ELR (cell line): ENCODE measurements at regions not wholly inside any gene's neighbourhood (a gene's known extent, or its start where the extent isn't known, plus 50 kb on each side); places are given as distances from the start of the nearest gene placed in this dataset.

ENCODE experiments used
- DNase-seq: peaks from one replicate; pipeline ENCODE4 v3.0.0-alpha.2; 2015; ENCODE audit warnings: low read depth

- DNase-seq, result no peak
These were observed 92.6 kb downstream of the EMP1 start for GRCh38 chr12:13288937-13289652.

DNA sequence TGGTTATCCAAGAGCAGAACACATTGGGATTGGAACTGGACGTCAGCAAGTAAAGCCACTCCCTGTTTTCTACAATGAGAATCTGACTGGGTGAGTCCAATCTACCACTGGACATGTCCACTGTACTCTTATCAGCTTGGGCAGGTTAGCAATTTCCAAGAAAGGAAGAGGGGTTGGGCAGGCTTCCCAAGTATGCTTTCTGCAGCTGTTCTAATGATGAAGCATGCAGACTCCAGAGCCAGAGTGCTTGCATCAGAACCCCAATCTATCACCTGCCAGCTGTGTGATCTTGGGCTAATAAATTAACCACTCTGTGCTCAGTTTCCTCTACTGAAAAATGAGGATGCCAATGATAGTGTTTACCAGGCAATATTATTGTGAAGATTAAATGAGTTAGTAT lies 92.0 kb downstream of the EMP1 start:
- no peak for DNase-seq

DNA sequence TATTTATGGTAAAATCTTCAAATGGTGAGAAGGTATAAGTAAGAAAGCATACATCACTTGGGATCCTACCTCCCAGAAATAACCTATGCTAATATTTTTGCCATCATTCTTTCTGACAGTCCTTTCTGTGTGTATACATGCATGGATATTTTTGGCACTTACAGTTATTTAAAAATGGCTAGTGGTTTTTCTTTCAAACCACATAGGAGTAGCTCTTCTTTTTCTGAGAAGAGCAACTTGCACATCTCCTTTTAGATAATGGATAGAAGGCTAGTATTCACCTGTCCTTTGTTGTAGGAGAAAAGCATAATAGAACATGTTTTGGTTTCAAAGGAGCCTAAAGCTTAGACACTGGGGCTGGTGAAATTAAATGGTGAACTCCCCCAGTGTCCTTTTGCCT lies 87.3 kb downstream of the EMP1 start:
- DNase-seq, result no peak

DNA sequence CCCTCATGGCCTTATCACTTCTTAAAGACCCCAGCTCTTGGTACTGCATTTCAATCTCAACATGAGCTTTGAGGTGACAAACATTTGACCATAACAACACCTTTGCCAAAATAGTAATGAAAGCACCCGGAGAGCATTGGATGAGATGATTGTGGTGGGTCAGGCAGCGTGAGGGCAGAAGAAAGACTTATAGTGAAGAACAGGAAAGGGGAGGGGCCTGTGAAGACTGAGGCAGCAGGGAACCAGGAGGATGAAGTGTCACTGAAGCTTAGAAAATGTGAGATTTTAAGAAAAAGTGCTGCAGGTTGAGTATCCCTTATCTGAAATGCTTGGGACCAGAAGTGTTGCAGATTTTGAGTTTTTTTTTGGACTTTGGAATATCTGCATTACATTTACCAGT lies 86.3 kb downstream of the EMP1 start:
- DNase-seq, result no peak

DNA sequence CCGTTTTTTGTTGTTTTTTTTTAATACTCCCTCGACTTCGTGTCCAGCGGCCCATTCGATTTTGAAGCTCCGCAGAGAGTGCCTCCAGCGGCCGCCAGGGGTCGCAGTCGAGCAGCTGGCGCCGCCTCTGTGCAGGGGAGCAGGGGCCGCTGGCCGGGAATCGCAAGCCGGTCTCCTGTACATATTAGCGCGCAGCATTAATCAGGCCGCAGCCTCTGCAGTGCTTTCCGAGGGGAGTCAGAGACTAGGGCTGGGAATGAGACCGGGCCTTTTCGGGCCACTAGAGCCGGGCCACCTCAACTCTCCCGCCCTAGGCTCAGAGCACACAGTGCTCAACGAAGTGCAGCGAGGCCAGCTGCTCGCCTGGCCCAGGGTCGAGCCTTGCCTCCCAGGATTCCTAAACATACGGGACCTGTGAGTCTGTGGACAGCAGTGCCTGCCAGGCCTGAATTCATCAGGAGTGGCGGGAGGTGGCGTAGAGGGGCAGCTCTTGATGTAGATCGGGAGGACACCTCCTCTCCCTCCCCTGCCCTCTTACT lies 81.8 kb downstream of the EMP1 start:
- peak; percentile 64 for DNase-seq

DNA sequence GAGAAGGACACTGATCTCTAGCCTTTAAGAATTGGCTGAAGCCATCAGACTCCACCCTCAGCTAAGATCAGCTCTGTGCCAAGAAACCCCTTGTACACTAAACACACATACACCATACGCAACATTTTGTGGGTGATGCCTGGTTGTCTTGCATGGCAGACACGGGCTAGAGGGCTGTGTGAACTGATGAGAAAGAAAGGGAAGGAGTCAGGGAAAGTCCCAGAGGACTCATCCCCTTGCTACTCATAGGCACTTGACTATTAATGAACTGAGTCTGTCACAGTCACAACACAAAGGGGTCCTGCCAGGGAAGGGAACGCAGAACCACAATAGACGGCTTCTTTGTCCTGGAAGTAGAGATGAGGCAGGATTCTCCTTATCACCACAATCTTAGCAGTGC lies 80.8 kb downstream of the EMP1 start:
- DNase-seq, result no peak

GRCh38 chr12:13275241-13276085 lies 78.9 kb downstream of the EMP1 start:
- DNase-seq, result no peak

- DNase-seq, result no peak
These were observed 77.3 kb downstream of the EMP1 start for GRCh38 chr12:13273850-13274249.

GRCh38 chr12:13273097-13273496 lies 76.6 kb downstream of the EMP1 start:
- no peak for DNase-seq

DNA sequence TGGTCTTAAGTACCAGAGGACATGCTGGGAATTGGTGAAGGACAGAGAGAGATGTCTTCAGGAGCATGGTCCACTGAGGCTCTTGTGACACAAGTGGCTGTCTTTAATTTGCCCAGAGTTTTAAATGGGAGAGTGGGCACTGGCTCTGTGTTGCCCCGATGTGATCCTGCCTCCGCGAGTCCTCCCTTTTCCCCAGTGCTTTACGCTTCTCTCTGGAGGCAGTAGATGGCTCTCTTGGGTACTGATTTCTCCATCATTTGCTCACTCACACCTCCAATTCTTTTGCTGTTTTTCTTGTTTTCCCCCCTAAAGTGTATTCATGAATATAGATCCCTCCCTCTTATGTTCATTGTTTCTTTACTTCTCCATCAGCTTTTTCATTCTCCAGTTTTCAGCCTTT lies 74.3 kb downstream of the EMP1 start:
- no peak for DNase-seq
